H1 (cell line): ENCODE measurements at regions not wholly inside any gene's neighbourhood (a gene's known extent, or its start where the extent isn't known, plus 50 kb on each side); places are given as distances from the start of the nearest gene placed in this dataset.

Source experiments
- CTCF ChIA-PET: fragments of 300-600 bp; sonication (Branson Sonifier 250); formaldehyde crosslinking; loops from one replicate; lab custom pipeline; 2021; ENCODE audit not compliant: partially characterized antibody; lab: Charles Lee
- POLR2A ChIA-PET: fragments of 300-600 bp; sonication (Branson Sonifier 250); formaldehyde crosslinking; loops from one replicate; lab custom pipeline; 2021; ENCODE audit warnings: inconsistent platforms; ENCODE audit not compliant: partially characterized antibody; lab: Charles Lee
- DNase-seq, 2 experiments: peaks; one replicate each; pipeline versions ENCODE4 v3.0.0 to v3.0.0-alpha.2; 2010 to 2022; ENCODE audit warnings: low spot score in 2 of 2, low read depth in 1 of 2, mixed read lengths in 1 of 2
- FAIRE-seq: peaks from 2 replicates; lab custom pipeline; 2011; peaks lifted over from hg19 to GRCh38; lab: Jason Lieb, UNC
- H2AFZ ChIP-seq: 2 replicates; pipeline ENCODE4 v1.8.1; 2012; ENCODE audit warnings: low read length, inconsistent platforms
- H2AK5ac ChIP-seq: 2 replicates; pipeline ENCODE4 v1.6.1; 2013; ENCODE audit warnings: low read depth, low read length
- H2BK120ac ChIP-seq: replicated peaks from 2 replicates; pipeline ENCODE3; 2013; ENCODE audit warnings: low read depth, low read length, inconsistent platforms
- H2BK12ac ChIP-seq: 2 replicates; pipeline ENCODE4 v1.6.1; 2013; ENCODE audit warnings: low read depth, low read length
- H2BK15ac ChIP-seq: 2 replicates; pipeline ENCODE4 v1.6.1; 2013; ENCODE audit warnings: low read length
- H2BK20ac ChIP-seq: 2 replicates; pipeline ENCODE4 v1.6.1; 2013; ENCODE audit warnings: low read length
- H2BK5ac ChIP-seq: 2 replicates; pipeline ENCODE4 v1.6.1; 2013; ENCODE audit warnings: low read depth, low read length
- H3K14ac ChIP-seq: 2 replicates; pipeline ENCODE4 v1.6.1; 2013; ENCODE audit warnings: inconsistent platforms; ENCODE audit not compliant: insufficient read length
- H3K18ac ChIP-seq: 2 replicates; pipeline ENCODE4 v1.6.1; 2013; ENCODE audit warnings: low read length; ENCODE audit errors: extremely low read depth
- H3K23ac ChIP-seq: 2 replicates; pipeline ENCODE4 v1.6.1; 2013; ENCODE audit warnings: inconsistent platforms; ENCODE audit not compliant: insufficient read length
- H3K23me2 ChIP-seq: 2 replicates; pipeline ENCODE4 v1.6.1; 2013; ENCODE audit warnings: low read depth, low read length
- H3K27ac ChIP-seq: 2 replicates; pipeline ENCODE4 v1.6.1; 2011; ENCODE audit warnings: low read depth, low read length, inconsistent platforms
- H3K27me3 ChIP-seq, 4 experiments: replicated peaks in 1 of 4; 1 replicate in 1 of 4; 2 replicates in 3 of 4; pipeline versions ENCODE4 v1.6.1 to v1.8.1; 2011 to 2013; ENCODE audit warnings: low read length in 3 of 4, mild to moderate bottlenecking in 3 of 4, inconsistent platforms in 2 of 4, mixed read lengths in 2 of 4, moderate library complexity in 1 of 4; ENCODE audit not compliant: control insufficient read depth in 3 of 4, insufficient read depth in 3 of 4; ENCODE audit errors: extremely low read depth in 1 of 4
- H3K36me3 ChIP-seq, 4 experiments: 2 replicates each; pipeline versions ENCODE4 v1.6.1 to v1.8.1; 2011 to 2013; ENCODE audit warnings: mild to moderate bottlenecking in 4 of 4, low read length in 3 of 4, moderate library complexity in 2 of 4, control low read depth in 1 of 4, inconsistent platforms in 1 of 4; ENCODE audit not compliant: insufficient read depth in 4 of 4, control insufficient read depth in 2 of 4
- H3K4ac ChIP-seq: replicated peaks from 2 replicates; pipeline ENCODE3; 2013; ENCODE audit warnings: low read length, low read depth, mixed read lengths, inconsistent platforms; ENCODE audit not compliant: insufficient read length
- H3K4me1 ChIP-seq, 4 experiments: replicated peaks in 1 of 4; 1 replicate in 1 of 4; 2 replicates in 3 of 4; pipeline versions ENCODE4 v1.6.1 to v1.8.1; 2011 to 2013; ENCODE audit warnings: low read length in 3 of 4, inconsistent platforms in 2 of 4, mixed read lengths in 1 of 4; ENCODE audit not compliant: insufficient read depth in 4 of 4, control insufficient read depth in 3 of 4
- H3K4me2 ChIP-seq, 2 experiments: 2 replicates each; pipeline versions ENCODE4 v1.6.1 to v1.8.1; 2011 to 2013; ENCODE audit warnings: low read depth in 2 of 2, low read length in 2 of 2, control low read depth in 1 of 2, inconsistent platforms in 1 of 2, mild to moderate bottlenecking in 1 of 2; ENCODE audit not compliant: insufficient read depth in 1 of 2
- H3K4me3 ChIP-seq, 4 experiments: fragments of 200-600, 300-600 bp in 1 of 4; sonication (generic), shearing (Covaris generic), sonication (Bioruptor Twin) in 1 of 4; 2 replicates each; pipeline versions ENCODE4 v1.5.1 to v1.8.1; 2011 to 2016; ENCODE audit warnings: low read length in 4 of 4, low read depth in 3 of 4, control low read depth in 2 of 4, inconsistent platforms in 2 of 4, mild to moderate bottlenecking in 2 of 4, mixed read lengths in 1 of 4, moderate library complexity in 1 of 4; ENCODE audit not compliant: insufficient read depth in 2 of 4; ENCODE audit errors: extremely low read depth in 1 of 4
- H3K56ac ChIP-seq: replicated peaks from 2 replicates; pipeline ENCODE3; 2013; ENCODE audit warnings: low read depth, mild to moderate bottlenecking, mixed read lengths, low read length, inconsistent platforms; ENCODE audit not compliant: insufficient read length
- H3K79me1 ChIP-seq: 2 replicates; pipeline ENCODE4 v1.6.1; 2013; ENCODE audit warnings: low read depth, low read length, control low read depth
- H3K79me2 ChIP-seq, 2 experiments: 2 replicates each; pipeline versions ENCODE4 v1.6.1 to v1.8.1; 2012 to 2013; ENCODE audit warnings: low read length in 2 of 2, mild to moderate bottlenecking in 2 of 2, inconsistent platforms in 1 of 2; ENCODE audit not compliant: insufficient read depth in 2 of 2, control insufficient read depth in 1 of 2
- H3K9ac ChIP-seq, 4 experiments: replicated peaks in 1 of 4; 1 replicate in 1 of 4; 2 replicates in 3 of 4; pipeline versions ENCODE4 v1.6.1 to v1.8.1; 2011 to 2013; ENCODE audit warnings: low read depth in 3 of 4, low read length in 3 of 4, control low read depth in 2 of 4, mild to moderate bottlenecking in 2 of 4, moderate library complexity in 2 of 4, inconsistent platforms in 1 of 4; ENCODE audit errors: extremely low read depth in 1 of 4
- H3K9me3 ChIP-seq, 2 experiments: 2 replicates each; pipeline versions ENCODE4 v1.6.1 to v1.8.1; 2012 to 2013; ENCODE audit warnings: mild to moderate bottlenecking in 2 of 2, moderate library complexity in 2 of 2, control low read depth in 1 of 2, inconsistent platforms in 1 of 2, low read depth in 1 of 2, low read length in 1 of 2, mixed read lengths in 1 of 2; ENCODE audit not compliant: insufficient read depth in 2 of 2
- H4K20me1 ChIP-seq, 2 experiments: replicated peaks in 1 of 2; 2 replicates each; pipeline versions ENCODE3 to v1.8.1; 2011 to 2013; ENCODE audit warnings: inconsistent platforms in 2 of 2, low read length in 2 of 2, mild to moderate bottlenecking in 1 of 2; ENCODE audit not compliant: insufficient read depth in 2 of 2, control insufficient read depth in 1 of 2
- H4K5ac ChIP-seq: 2 replicates; pipeline ENCODE4 v1.6.1; 2013; ENCODE audit warnings: low read length, low read depth, mixed read lengths, inconsistent platforms; ENCODE audit not compliant: insufficient read length
- H4K8ac ChIP-seq: 2 replicates; pipeline ENCODE4 v1.8.0; 2013; ENCODE audit warnings: mild to moderate bottlenecking, moderate library complexity, low read length, inconsistent platforms; ENCODE audit not compliant: insufficient read depth; ENCODE audit errors: extremely low read depth
- H4K91ac ChIP-seq: replicated peaks from 2 replicates; pipeline ENCODE3; 2013; ENCODE audit warnings: low read length, mixed read lengths, inconsistent platforms; ENCODE audit not compliant: insufficient read length
- CEBPB ChIP-seq: IDR thresholded peaks from 2 replicates; pipeline ENCODE4 v1.6.1; 2012; ENCODE audit warnings: low read depth, low read length
- WGBS, 2 experiments: shearing (Covaris generic) in 1 of 2; methylation state at CpG; one replicate each; pipeline versions ENCODE4 v1.1.6 to v1.1.7; 2013 to 2015; ENCODE audit warnings: low lambda C conversion rate in 2 of 2, mixed read lengths in 2 of 2, inconsistent platforms in 1 of 2, low coverage in 1 of 2, missing lambda C conversion rate in 1 of 2; ENCODE audit not compliant: insufficient replicate concordance in 2 of 2, insufficient coverage in 1 of 2, insufficient read length in 1 of 2; ENCODE audit errors: extremely low coverage in 1 of 2, missing lambda C conversion rate in 1 of 2; 5-methylcytosine and 5-hydroxymethylcytosine counted together

DNA sequence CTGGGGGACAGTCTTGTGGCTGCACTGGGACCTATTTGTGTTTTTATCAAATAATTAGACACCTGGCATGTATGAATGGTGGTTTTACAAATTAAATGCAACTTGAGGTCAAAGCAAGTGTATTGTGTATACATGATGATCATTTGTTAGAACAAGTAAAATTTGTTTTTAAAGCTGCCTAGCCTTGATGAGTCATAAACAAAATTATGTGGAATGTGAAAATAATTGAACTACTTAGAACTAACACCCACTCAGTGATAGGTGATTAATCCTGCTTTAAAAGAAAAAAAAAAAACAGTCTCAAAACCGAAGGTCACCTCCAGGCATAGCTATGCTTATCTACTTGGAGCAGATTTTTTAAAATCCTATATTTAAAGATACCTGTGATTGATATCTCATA, 770.3 kb upstream of the SLITRK5 start:
- Histone ChIP-seq H3K18ac (no peak overlapping the region), H3K23ac (no peak overlapping the region), H3K4me1 (no peaks in the 10 kb centered on the region), H3K23me2 (no peaks in the 10 kb centered on the region), H3K79me1 (no peaks in the 10 kb centered on the region), H3K79me2 (no peaks in the 10 kb centered on the region), H3K9ac (no peak overlapping the region), H4K20me1 (no peaks in the 10 kb centered on the region), H2BK15ac (no peak overlapping the region), H2AFZ (no peak overlapping the region), H3K56ac (no peak overlapping the region), H4K8ac (no peak overlapping the region), H2BK12ac (no peak overlapping the region), H3K4me3 (no peak overlapping the region), H3K27ac (no peak overlapping the region), H4K5ac (no peak overlapping the region), H4K91ac (no peak overlapping the region), H2BK120ac (no peak overlapping the region), H3K36me3 (no peaks in the 10 kb centered on the region), H3K4ac (no peak overlapping the region), H3K4me2 (no peak overlapping the region), H3K9me3 (no peaks in the 10 kb centered on the region), H3K14ac (no peak overlapping the region), H2BK5ac (no peak overlapping the region), H3K27me3 (no peaks in the 10 kb centered on the region), H2BK20ac (no peak overlapping the region), H2AK5ac (no peak overlapping the region)
- ChIA-PET POLR2A (no interaction called here), CTCF (interaction anchor here (0.6 to 1.2 kb wide), 2 partner anchors 312 to 369 kb away, joined by 3 to 5 read pairs; no protein-coding TSS in a partner anchor)
- TF ChIP-seq CEBPB: no peak
- WGBS, 2 experiments: 91% methylated on average over 1 of the region's 1 CpG; no CpG with 5 or more reads in 1 of the 2 experiments
- DNase-seq (no peak), FAIRE-seq (no peak)
